Liver (tissue), 8 donors: ENCODE measurements at regions not wholly inside any gene's neighbourhood (a gene's known extent, or its start where the extent isn't known, plus 50 kb on each side); places are given as distances from the start of the nearest gene placed in this dataset.

Source experiments
- DNase-seq: peaks from one replicate; pipeline ENCODE4 v3.0.0-alpha.2; 2017; ENCODE audit warnings: low spot score
- H3K27ac ChIP-seq, 2 donors: one replicate each; pipeline ENCODE4 v1.7.0; 2013; ENCODE audit warnings: inconsistent platforms in 2 of 2, low read length in 2 of 2, control low read depth in 1 of 2, low read depth in 1 of 2, mild to moderate bottlenecking in 1 of 2
- H3K27me3 ChIP-seq, 4 donors: one replicate each; pipeline versions ENCODE4 v1.6.1 to v1.7.0; 2013; ENCODE audit warnings: low read length in 3 of 4, inconsistent platforms in 1 of 4, mild to moderate bottlenecking in 1 of 4, moderate library complexity in 1 of 4; ENCODE audit not compliant: control insufficient read depth in 4 of 4, insufficient read depth in 4 of 4
- H3K36me3 ChIP-seq, 4 donors: one replicate each; pipeline versions ENCODE4 v1.6.1 to v1.7.0; 2013; ENCODE audit warnings: low read length in 3 of 4, mild to moderate bottlenecking in 3 of 4, low read depth in 1 of 4, moderate library complexity in 1 of 4; ENCODE audit not compliant: control insufficient read depth in 4 of 4, insufficient read depth in 3 of 4
- H3K4me1 ChIP-seq, 4 donors: one replicate each; pipeline versions ENCODE4 v1.6.1 to v1.7.0; 2013; ENCODE audit warnings: low read length in 3 of 4, mild to moderate bottlenecking in 3 of 4, moderate library complexity in 1 of 4; ENCODE audit not compliant: control insufficient read depth in 4 of 4, insufficient read depth in 4 of 4
- H3K4me3 ChIP-seq, 3 donors: one replicate each; pipeline versions ENCODE4 v1.6.1 to v1.7.0; 2013; ENCODE audit warnings: low read length in 3 of 3, control low read depth in 1 of 3, low read depth in 1 of 3, mild to moderate bottlenecking in 1 of 3
- H3K9ac ChIP-seq, 2 donors: one replicate each; pipeline ENCODE4 v1.7.0; 2013; ENCODE audit warnings: low read length in 2 of 2, mild to moderate bottlenecking in 2 of 2, moderate library complexity in 2 of 2, control low read depth in 1 of 2, low read depth in 1 of 2
- H3K9me3 ChIP-seq, 4 donors: one replicate each; pipeline versions ENCODE4 v1.6.1 to v1.7.0; 2013; ENCODE audit warnings: low read length in 3 of 4; ENCODE audit not compliant: control insufficient read depth in 4 of 4
- EGR1 ChIP-seq, 2 donors: IDR thresholded peaks; 2 replicates each; pipeline ENCODE4 v1.6.1; 2016 to 2018; ENCODE audit warnings: antibody characterized with exemption in 2 of 2, low read depth in 2 of 2
- FOXA1 ChIP-seq: IDR thresholded peaks from 2 replicates; pipeline ENCODE4 v1.6.1; 2016; ENCODE audit warnings: antibody characterized with exemption
- FOXA2 ChIP-seq: IDR thresholded peaks from 2 replicates; pipeline ENCODE4 v1.6.1; 2016; ENCODE audit warnings: antibody characterized with exemption
- GABPA ChIP-seq, 2 donors: IDR thresholded peaks in 1 of 2; conservative IDR thresholded peaks in 1 of 2; 2 replicates each; pipeline ENCODE4 v1.6.1; 2016; ENCODE audit warnings: antibody characterized with exemption in 2 of 2, mild to moderate bottlenecking in 1 of 2, moderate library complexity in 1 of 2
- HNF4A ChIP-seq, 2 donors: conservative IDR thresholded peaks; 2 replicates each; pipeline ENCODE4 v1.6.1; 2016; ENCODE audit warnings: antibody characterized with exemption in 2 of 2, mild to moderate bottlenecking in 2 of 2
- HNF4G ChIP-seq: IDR thresholded peaks from 2 replicates; pipeline ENCODE4 v1.6.1; 2016; ENCODE audit warnings: antibody characterized with exemption
- JUND ChIP-seq, 2 donors: IDR thresholded peaks; 2 replicates each; pipeline ENCODE4 v1.6.1; 2016; ENCODE audit warnings: antibody characterized with exemption in 2 of 2
- NR2F2 ChIP-seq: IDR thresholded peaks from 2 replicates; pipeline ENCODE4 v1.6.1; 2016; ENCODE audit warnings: antibody characterized with exemption
- RAD21 ChIP-seq, 2 donors: IDR thresholded peaks; 2 replicates each; pipeline ENCODE4 v1.6.1; 2016; ENCODE audit warnings: antibody characterized with exemption in 2 of 2, mild to moderate bottlenecking in 2 of 2
- RXRA ChIP-seq, 2 donors: IDR thresholded peaks; 2 replicates each; pipeline ENCODE4 v1.6.1; 2017 to 2018; ENCODE audit warnings: antibody characterized with exemption in 2 of 2, mild to moderate bottlenecking in 1 of 2
- SP1 ChIP-seq: IDR thresholded peaks from 2 replicates; pipeline ENCODE4 v1.6.1; 2018; ENCODE audit warnings: antibody characterized with exemption, mild to moderate bottlenecking
- TAF1 ChIP-seq: conservative IDR thresholded peaks from 2 replicates; pipeline ENCODE4 v1.6.1; 2016; ENCODE audit warnings: antibody characterized with exemption, mild to moderate bottlenecking
- YY1 ChIP-seq: IDR thresholded peaks from 2 replicates; pipeline ENCODE4 v1.6.1; 2016; ENCODE audit warnings: antibody characterized with exemption, mild to moderate bottlenecking
- WGBS: extraction: QIAGEN DNeasy Blood & Tissue Kit; methylation state at CpG from one replicate; pipeline ENCODE4 v1.1.7; 2013; 5-methylcytosine and 5-hydroxymethylcytosine counted together
- TF ChIP-seq, protein P1 (sequence below): IDR thresholded peaks from 2 replicates; pipeline ENCODE4 v1.6.1; 2016; ENCODE audit warnings: antibody characterized with exemption
- TF ChIP-seq, protein P2 (sequence below): fragments of 150-350 bp; IDR thresholded peaks from 2 replicates; pipeline ENCODE4 v1.5.1; 2017; ENCODE audit warnings: improper control_type of control experiment, low read depth, low read length; ENCODE audit not compliant: missing input control
- TF ChIP-seq, protein P3 (sequence below): IDR thresholded peaks from 2 replicates; pipeline ENCODE4 v1.6.1; 2016; ENCODE audit warnings: antibody characterized with exemption
- donor health status: healthy.
- donor health status: healthy.
- donor health status: healthy.
- donor health status: healthy.
- donor health status: healthy.

DNA sequence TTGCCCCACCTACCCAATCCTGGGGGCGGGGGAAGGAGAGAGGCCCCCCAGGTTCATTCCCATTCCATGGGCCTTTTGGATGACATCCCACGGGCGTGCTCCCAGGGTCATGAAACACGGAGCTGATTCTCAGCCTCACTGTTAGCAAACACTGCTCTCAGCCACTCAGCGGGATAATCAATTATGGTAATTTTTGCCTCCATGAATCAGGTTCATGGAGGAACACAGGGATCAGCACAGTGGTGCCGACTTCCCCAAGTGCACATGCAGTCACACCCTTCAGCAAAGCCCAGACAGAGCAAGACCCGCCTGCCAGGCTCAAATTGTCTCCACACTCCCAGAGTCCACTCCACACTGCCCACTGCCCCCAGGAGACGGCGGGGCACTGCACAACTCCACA lies 164.6 kb downstream of the ENGASE start (continued):
- TF ChIP-seq, protein P1, sequence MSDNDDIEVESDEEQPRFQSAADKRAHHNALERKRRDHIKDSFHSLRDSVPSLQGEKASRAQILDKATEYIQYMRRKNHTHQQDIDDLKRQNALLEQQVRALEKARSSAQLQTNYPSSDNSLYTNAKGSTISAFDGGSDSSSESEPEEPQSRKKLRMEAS: no peak
- TF ChIP-seq RAD21 (IDR thresholded peaks at IDR 0.05): no peak

DNA sequence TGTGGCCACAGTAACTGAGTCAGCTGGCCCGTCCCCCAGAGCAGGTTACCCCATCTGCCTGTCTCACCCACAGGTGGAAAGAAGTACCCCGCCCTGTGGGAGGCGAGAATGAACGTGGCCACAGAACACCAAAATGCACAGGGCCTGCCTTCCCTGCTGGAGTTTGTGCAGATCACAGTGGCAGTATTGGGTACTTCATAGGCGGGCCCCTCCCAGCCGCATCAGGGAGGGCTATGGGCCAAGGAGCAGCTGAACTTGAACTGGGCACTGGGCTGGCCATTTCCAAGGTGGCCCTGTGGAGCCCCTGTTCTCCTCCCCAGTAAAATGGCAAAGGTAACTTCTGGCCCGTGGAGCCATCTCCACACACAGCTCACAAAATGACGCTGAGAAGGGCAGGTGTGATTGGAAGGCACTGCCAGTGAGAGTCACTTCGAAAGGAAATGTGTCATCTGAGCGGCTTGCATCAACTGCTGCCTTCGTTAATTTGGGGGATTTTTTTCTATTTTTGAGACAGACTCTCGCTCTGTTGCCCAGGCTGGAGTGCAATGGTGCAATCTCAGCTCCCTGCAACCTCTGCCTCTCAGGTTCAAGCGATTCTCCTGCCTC lies 162.9 kb downstream of the ENGASE start:
- no peak overlapping the region for H3K9ac ChIP-seq
- TF ChIP-seq, protein P1: no peak
- TF ChIP-seq FOXA1 (no peak), HNF4A (conservative IDR thresholded peaks at IDR 0.05) (no peak), RAD21 (IDR thresholded peaks at IDR 0.05) (no peak), FOXA2 (no peak), EGR1 (IDR thresholded peaks at IDR 0.05; ENCODE audit: low read depth in 2 of 2) (no peak), NR2F2 (no peak), YY1 (no peak), RXRA (IDR thresholded peaks at IDR 0.05) (no peak), HNF4G (no peak), TAF1 (no peak)
- no peak for DNase-seq
- WGBS: 83% methylated on average over 13 of the region's 13 CpGs
- no peak overlapping the region for H3K4me3 ChIP-seq
- peaks cover 0 to 5% (median 0%) of the 10 kb centered on the region in 4 donors for H3K27me3 ChIP-seq
- no peaks in the 10 kb centered on the region for H3K36me3 ChIP-seq
- no peak overlapping the region for H3K27ac ChIP-seq
- no peaks in the 10 kb centered on the region for H3K4me1 ChIP-seq
- peaks cover 0 to 2% (median 0%) of the 10 kb centered on the region in 4 donors for H3K9me3 ChIP-seq

DNA sequence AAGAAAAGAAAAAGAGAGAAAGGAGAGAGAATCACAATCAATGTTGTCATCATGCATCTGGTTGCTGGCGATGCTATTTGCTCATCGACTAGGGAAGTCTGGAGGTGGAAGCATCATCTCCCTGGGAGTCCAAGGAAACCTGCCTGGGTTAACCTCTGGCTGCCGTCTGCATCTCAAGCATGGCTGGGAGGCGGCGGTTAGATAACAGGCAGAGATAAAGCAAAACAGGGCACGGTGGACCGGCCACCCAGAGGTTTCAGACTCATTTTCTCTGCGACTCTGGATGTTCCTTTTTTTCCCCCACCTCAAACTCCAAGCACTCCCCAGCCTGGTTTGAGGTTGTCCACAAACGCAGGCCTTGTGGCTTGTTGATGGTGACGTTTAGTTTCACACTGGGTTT lies 161.2 kb downstream of the ENGASE start:
- Histone ChIP-seq H3K9me3 (peaks cover 0 to 2% (median 0%) of the 10 kb centered on the region in 4 donors), H3K27me3 (peaks cover 0 to 2% (median 0%) of the 10 kb centered on the region in 4 donors), H3K4me1 (no peaks in the 10 kb centered on the region), H3K36me3 (no peaks in the 10 kb centered on the region), H3K4me3 (no peak overlapping the region), H3K27ac (no peak overlapping the region), H3K9ac (no peak overlapping the region)
- TF ChIP-seq SP1 (no peak), RXRA (IDR thresholded peaks at IDR 0.05) (no peak), HNF4A (conservative IDR thresholded peaks at IDR 0.05) (no peak), RAD21 (IDR thresholded peaks at IDR 0.05) (no peak), GABPA (IDR thresholded peaks at IDR 0.05 in 1 of 2, conservative IDR thresholded peaks at IDR 0.05 in 1 of 2) (no peak), EGR1 (IDR thresholded peaks at IDR 0.05; ENCODE audit: low read depth in 2 of 2) (no peak), JUND (IDR thresholded peaks at IDR 0.05) (no peak), HNF4G (no peak), FOXA1 (no peak)
- TF ChIP-seq, protein P2, sequence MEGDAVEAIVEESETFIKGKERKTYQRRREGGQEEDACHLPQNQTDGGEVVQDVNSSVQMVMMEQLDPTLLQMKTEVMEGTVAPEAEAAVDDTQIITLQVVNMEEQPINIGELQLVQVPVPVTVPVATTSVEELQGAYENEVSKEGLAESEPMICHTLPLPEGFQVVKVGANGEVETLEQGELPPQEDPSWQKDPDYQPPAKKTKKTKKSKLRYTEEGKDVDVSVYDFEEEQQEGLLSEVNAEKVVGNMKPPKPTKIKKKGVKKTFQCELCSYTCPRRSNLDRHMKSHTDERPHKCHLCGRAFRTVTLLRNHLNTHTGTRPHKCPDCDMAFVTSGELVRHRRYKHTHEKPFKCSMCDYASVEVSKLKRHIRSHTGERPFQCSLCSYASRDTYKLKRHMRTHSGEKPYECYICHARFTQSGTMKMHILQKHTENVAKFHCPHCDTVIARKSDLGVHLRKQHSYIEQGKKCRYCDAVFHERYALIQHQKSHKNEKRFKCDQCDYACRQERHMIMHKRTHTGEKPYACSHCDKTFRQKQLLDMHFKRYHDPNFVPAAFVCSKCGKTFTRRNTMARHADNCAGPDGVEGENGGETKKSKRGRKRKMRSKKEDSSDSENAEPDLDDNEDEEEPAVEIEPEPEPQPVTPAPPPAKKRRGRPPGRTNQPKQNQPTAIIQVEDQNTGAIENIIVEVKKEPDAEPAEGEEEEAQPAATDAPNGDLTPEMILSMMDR: no peak
- TF ChIP-seq, protein P3, sequence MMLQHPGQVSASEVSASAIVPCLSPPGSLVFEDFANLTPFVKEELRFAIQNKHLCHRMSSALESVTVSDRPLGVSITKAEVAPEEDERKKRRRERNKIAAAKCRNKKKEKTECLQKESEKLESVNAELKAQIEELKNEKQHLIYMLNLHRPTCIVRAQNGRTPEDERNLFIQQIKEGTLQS: no peak
- TF ChIP-seq, protein P1: no peak
- 45% methylated on average over 10 of the region's 10 CpGs for WGBS
- DNase-seq: no peak
